Liver (tissue), 8 donors: ENCODE measurements at regions not wholly inside any gene's neighbourhood (a gene's known extent, or its start where the extent isn't known, plus 50 kb on each side); places are given as distances from the start of the nearest gene placed in this dataset.

Source experiments
- DNase-seq: peaks from one replicate; pipeline ENCODE4 v3.0.0-alpha.2; 2017; ENCODE audit warnings: low spot score
- H3K27ac ChIP-seq, 2 donors: one replicate each; pipeline ENCODE4 v1.7.0; 2013; ENCODE audit warnings: inconsistent platforms in 2 of 2, low read length in 2 of 2, control low read depth in 1 of 2, low read depth in 1 of 2, mild to moderate bottlenecking in 1 of 2
- H3K27me3 ChIP-seq, 4 donors: one replicate each; pipeline versions ENCODE4 v1.6.1 to v1.7.0; 2013; ENCODE audit warnings: low read length in 3 of 4, inconsistent platforms in 1 of 4, mild to moderate bottlenecking in 1 of 4, moderate library complexity in 1 of 4; ENCODE audit not compliant: control insufficient read depth in 4 of 4, insufficient read depth in 4 of 4
- H3K36me3 ChIP-seq, 4 donors: one replicate each; pipeline versions ENCODE4 v1.6.1 to v1.7.0; 2013; ENCODE audit warnings: low read length in 3 of 4, mild to moderate bottlenecking in 3 of 4, low read depth in 1 of 4, moderate library complexity in 1 of 4; ENCODE audit not compliant: control insufficient read depth in 4 of 4, insufficient read depth in 3 of 4
- H3K4me1 ChIP-seq, 4 donors: one replicate each; pipeline versions ENCODE4 v1.6.1 to v1.7.0; 2013; ENCODE audit warnings: low read length in 3 of 4, mild to moderate bottlenecking in 3 of 4, moderate library complexity in 1 of 4; ENCODE audit not compliant: control insufficient read depth in 4 of 4, insufficient read depth in 4 of 4
- H3K4me3 ChIP-seq, 3 donors: one replicate each; pipeline versions ENCODE4 v1.6.1 to v1.7.0; 2013; ENCODE audit warnings: low read length in 3 of 3, control low read depth in 1 of 3, low read depth in 1 of 3, mild to moderate bottlenecking in 1 of 3
- H3K9ac ChIP-seq, 2 donors: one replicate each; pipeline ENCODE4 v1.7.0; 2013; ENCODE audit warnings: low read length in 2 of 2, mild to moderate bottlenecking in 2 of 2, moderate library complexity in 2 of 2, control low read depth in 1 of 2, low read depth in 1 of 2
- H3K9me3 ChIP-seq, 4 donors: one replicate each; pipeline versions ENCODE4 v1.6.1 to v1.7.0; 2013; ENCODE audit warnings: low read length in 3 of 4; ENCODE audit not compliant: control insufficient read depth in 4 of 4
- EGR1 ChIP-seq, 2 donors: IDR thresholded peaks; 2 replicates each; pipeline ENCODE4 v1.6.1; 2016 to 2018; ENCODE audit warnings: antibody characterized with exemption in 2 of 2, low read depth in 2 of 2
- FOXA2 ChIP-seq: IDR thresholded peaks from 2 replicates; pipeline ENCODE4 v1.6.1; 2016; ENCODE audit warnings: antibody characterized with exemption
- GABPA ChIP-seq, 2 donors: IDR thresholded peaks in 1 of 2; conservative IDR thresholded peaks in 1 of 2; 2 replicates each; pipeline ENCODE4 v1.6.1; 2016; ENCODE audit warnings: antibody characterized with exemption in 2 of 2, mild to moderate bottlenecking in 1 of 2, moderate library complexity in 1 of 2
- HNF4A ChIP-seq, 2 donors: conservative IDR thresholded peaks; 2 replicates each; pipeline ENCODE4 v1.6.1; 2016; ENCODE audit warnings: antibody characterized with exemption in 2 of 2, mild to moderate bottlenecking in 2 of 2
- HNF4G ChIP-seq: IDR thresholded peaks from 2 replicates; pipeline ENCODE4 v1.6.1; 2016; ENCODE audit warnings: antibody characterized with exemption
- RAD21 ChIP-seq, 2 donors: IDR thresholded peaks; 2 replicates each; pipeline ENCODE4 v1.6.1; 2016; ENCODE audit warnings: antibody characterized with exemption in 2 of 2, mild to moderate bottlenecking in 2 of 2
- RXRA ChIP-seq, 2 donors: IDR thresholded peaks; 2 replicates each; pipeline ENCODE4 v1.6.1; 2017 to 2018; ENCODE audit warnings: antibody characterized with exemption in 2 of 2, mild to moderate bottlenecking in 1 of 2
- SP1 ChIP-seq: IDR thresholded peaks from 2 replicates; pipeline ENCODE4 v1.6.1; 2018; ENCODE audit warnings: antibody characterized with exemption, mild to moderate bottlenecking
- TAF1 ChIP-seq: conservative IDR thresholded peaks from 2 replicates; pipeline ENCODE4 v1.6.1; 2016; ENCODE audit warnings: antibody characterized with exemption, mild to moderate bottlenecking
- YY1 ChIP-seq: IDR thresholded peaks from 2 replicates; pipeline ENCODE4 v1.6.1; 2016; ENCODE audit warnings: antibody characterized with exemption, mild to moderate bottlenecking
- WGBS: extraction: QIAGEN DNeasy Blood & Tissue Kit; methylation state at CpG from one replicate; pipeline ENCODE4 v1.1.7; 2013; 5-methylcytosine and 5-hydroxymethylcytosine counted together
- TF ChIP-seq, protein P1 (sequence below): IDR thresholded peaks from 2 replicates; pipeline ENCODE4 v1.6.1; 2016; ENCODE audit warnings: antibody characterized with exemption, mild to moderate bottlenecking
- TF ChIP-seq, protein P2 (sequence below): fragments of 150-350 bp; IDR thresholded peaks from 2 replicates; pipeline ENCODE4 v1.5.1; 2017; ENCODE audit warnings: improper control_type of control experiment, low read depth, low read length; ENCODE audit not compliant: missing input control
- TF ChIP-seq, protein P3 (sequence below): IDR thresholded peaks from 2 replicates; pipeline ENCODE4 v1.6.1; 2016; ENCODE audit warnings: antibody characterized with exemption
- TF ChIP-seq, protein P4 (sequence below): IDR thresholded peaks from 2 replicates; pipeline ENCODE4 v1.6.1; 2016; ENCODE audit warnings: antibody characterized with exemption
- TF ChIP-seq, protein P5 (sequence below): IDR thresholded peaks from 2 replicates; pipeline ENCODE4 v1.6.1; 2016; ENCODE audit warnings: antibody characterized with exemption
- donor health status: healthy.
- donor health status: healthy.
- donor health status: healthy.
- donor health status: healthy.
- donor health status: healthy.

DNA sequence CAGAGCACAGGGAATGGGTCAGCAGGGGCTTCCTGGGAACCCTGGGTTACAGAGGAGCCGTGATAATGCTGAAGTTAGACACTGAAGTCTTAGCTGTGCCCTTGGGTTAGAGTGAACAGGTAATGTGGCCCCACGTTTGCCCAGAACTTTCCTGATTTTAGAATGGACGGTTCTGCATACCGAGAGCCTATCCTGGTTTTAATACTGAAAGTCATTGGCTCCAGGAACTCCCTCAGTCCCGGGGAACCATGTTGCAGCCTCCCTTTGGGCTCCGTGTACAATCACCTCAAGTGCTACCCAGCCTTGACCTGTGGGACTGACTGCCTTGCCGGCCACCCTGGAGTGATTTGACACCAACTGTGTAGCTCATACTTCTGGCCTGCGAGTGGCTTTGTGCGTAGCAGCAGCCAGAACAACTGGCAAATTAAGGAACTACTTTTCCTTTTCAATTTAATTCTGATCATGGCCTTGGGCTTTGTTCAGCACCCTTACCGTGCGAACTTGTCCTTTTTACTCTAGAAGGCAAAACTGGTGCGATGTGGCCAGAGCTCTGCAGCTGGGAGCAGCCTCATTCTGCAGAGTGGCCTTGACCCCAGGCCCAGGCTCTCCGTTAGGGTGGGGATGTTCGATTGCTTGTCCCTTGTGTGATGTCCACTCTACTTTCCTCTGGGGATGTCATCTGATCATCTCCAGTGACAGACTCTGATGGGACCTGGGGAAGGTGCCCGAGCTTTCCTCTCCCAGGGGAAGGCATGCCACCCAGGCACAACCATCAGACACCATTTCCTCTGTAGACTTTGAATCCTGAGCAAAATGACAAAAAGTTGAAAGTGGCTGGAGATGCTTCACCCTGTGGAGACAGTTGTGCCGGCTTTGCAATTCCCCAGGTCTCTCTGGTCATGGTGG, 265.9 kb downstream of the GLRX3 start:
- Histone ChIP-seq H3K9me3 (no peaks in the 10 kb centered on the region), H3K9ac (no peak overlapping the region), H3K36me3 (no peaks in the 10 kb centered on the region), H3K27me3 (no peaks in the 10 kb centered on the region), H3K4me3 (no peak overlapping the region), H3K27ac (no peak overlapping the region), H3K4me1 (no peaks in the 10 kb centered on the region)
- DNase-seq = no peak
- WGBS = 76% methylated on average over 16 of the region's 16 CpGs
- no peak for TF ChIP-seq FOXA2
- TF ChIP-seq, protein P1, sequence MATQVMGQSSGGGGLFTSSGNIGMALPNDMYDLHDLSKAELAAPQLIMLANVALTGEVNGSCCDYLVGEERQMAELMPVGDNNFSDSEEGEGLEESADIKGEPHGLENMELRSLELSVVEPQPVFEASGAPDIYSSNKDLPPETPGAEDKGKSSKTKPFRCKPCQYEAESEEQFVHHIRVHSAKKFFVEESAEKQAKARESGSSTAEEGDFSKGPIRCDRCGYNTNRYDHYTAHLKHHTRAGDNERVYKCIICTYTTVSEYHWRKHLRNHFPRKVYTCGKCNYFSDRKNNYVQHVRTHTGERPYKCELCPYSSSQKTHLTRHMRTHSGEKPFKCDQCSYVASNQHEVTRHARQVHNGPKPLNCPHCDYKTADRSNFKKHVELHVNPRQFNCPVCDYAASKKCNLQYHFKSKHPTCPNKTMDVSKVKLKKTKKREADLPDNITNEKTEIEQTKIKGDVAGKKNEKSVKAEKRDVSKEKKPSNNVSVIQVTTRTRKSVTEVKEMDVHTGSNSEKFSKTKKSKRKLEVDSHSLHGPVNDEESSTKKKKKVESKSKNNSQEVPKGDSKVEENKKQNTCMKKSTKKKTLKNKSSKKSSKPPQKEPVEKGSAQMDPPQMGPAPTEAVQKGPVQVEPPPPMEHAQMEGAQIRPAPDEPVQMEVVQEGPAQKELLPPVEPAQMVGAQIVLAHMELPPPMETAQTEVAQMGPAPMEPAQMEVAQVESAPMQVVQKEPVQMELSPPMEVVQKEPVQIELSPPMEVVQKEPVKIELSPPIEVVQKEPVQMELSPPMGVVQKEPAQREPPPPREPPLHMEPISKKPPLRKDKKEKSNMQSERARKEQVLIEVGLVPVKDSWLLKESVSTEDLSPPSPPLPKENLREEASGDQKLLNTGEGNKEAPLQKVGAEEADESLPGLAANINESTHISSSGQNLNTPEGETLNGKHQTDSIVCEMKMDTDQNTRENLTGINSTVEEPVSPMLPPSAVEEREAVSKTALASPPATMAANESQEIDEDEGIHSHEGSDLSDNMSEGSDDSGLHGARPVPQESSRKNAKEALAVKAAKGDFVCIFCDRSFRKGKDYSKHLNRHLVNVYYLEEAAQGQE = no peak
- TF ChIP-seq, protein P2, sequence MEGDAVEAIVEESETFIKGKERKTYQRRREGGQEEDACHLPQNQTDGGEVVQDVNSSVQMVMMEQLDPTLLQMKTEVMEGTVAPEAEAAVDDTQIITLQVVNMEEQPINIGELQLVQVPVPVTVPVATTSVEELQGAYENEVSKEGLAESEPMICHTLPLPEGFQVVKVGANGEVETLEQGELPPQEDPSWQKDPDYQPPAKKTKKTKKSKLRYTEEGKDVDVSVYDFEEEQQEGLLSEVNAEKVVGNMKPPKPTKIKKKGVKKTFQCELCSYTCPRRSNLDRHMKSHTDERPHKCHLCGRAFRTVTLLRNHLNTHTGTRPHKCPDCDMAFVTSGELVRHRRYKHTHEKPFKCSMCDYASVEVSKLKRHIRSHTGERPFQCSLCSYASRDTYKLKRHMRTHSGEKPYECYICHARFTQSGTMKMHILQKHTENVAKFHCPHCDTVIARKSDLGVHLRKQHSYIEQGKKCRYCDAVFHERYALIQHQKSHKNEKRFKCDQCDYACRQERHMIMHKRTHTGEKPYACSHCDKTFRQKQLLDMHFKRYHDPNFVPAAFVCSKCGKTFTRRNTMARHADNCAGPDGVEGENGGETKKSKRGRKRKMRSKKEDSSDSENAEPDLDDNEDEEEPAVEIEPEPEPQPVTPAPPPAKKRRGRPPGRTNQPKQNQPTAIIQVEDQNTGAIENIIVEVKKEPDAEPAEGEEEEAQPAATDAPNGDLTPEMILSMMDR = no peak
- TF ChIP-seq TAF1 = no peak
- no peak for TF ChIP-seq RAD21 (IDR thresholded peaks at IDR 0.05)
- no peak for TF ChIP-seq RXRA (IDR thresholded peaks at IDR 0.05)

DNA sequence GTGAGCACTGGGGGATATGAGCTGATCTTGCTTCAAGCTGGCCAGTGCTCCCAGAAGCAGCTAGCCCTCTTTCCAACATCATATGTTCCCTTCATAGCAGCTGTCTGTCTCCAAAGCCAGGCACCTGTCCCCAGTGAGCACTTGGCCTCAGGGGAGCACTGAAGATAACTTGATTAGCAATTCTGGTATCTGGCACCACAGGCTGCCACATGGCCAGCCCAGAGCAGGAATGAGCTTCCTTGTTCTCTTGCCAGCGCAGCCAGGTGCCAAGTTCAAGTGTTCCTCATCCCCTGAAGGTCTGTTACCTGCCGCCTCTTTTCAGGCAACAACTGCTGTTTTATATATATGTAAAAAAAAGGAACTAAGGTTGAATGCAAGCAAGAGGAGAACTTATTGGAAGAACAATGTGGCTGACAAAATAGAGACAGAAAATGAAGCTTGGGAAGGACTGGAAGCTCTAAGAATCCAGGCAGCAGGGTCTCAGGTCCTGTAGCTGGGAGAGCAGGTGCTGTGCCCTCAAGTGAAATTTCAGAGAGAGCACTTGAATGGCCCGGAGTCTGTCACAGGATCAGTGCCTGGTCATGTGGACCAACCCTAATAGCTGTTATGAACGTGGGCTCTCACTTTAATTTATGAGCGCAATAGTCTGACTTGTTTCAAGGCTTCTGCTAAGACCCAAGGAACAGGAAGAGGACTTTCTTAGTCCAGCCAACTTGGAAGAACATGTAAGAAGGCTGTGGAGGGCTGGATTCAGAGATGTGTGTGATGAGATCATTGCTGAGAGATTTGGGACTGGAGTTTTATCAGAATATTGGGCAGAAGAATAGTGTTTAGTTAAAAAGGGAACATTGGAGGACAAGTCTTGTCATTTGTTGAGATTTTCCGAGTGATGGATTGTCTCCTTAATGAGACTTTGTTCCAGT, 267.2 kb downstream of the GLRX3 start:
- H3K9me3 ChIP-seq = no peaks in the 10 kb centered on the region
- no peak overlapping the region for H3K9ac ChIP-seq
- H3K27ac ChIP-seq = no peak overlapping the region
- no peaks in the 10 kb centered on the region for H3K36me3 ChIP-seq
- H3K27me3 ChIP-seq = no peaks in the 10 kb centered on the region
- TF ChIP-seq TAF1 = no peak
- TF ChIP-seq YY1 = no peak
- TF ChIP-seq FOXA2 = no peak
- no peak for TF ChIP-seq GABPA (IDR thresholded peaks at IDR 0.05 in 1 of 2, conservative IDR thresholded peaks at IDR 0.05 in 1 of 2)
- TF ChIP-seq EGR1 (IDR thresholded peaks at IDR 0.05; ENCODE audit: low read depth in 2 of 2) = no peak
- TF ChIP-seq RAD21 (IDR thresholded peaks at IDR 0.05) = no peak
- TF ChIP-seq, protein P3, sequence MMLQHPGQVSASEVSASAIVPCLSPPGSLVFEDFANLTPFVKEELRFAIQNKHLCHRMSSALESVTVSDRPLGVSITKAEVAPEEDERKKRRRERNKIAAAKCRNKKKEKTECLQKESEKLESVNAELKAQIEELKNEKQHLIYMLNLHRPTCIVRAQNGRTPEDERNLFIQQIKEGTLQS = no peak
- TF ChIP-seq SP1 = no peak
- TF ChIP-seq HNF4G = no peak
- TF ChIP-seq, protein P4, sequence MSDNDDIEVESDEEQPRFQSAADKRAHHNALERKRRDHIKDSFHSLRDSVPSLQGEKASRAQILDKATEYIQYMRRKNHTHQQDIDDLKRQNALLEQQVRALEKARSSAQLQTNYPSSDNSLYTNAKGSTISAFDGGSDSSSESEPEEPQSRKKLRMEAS = no peak
- TF ChIP-seq HNF4A (conservative IDR thresholded peaks at IDR 0.05) = no peak
- TF ChIP-seq, protein P5, sequence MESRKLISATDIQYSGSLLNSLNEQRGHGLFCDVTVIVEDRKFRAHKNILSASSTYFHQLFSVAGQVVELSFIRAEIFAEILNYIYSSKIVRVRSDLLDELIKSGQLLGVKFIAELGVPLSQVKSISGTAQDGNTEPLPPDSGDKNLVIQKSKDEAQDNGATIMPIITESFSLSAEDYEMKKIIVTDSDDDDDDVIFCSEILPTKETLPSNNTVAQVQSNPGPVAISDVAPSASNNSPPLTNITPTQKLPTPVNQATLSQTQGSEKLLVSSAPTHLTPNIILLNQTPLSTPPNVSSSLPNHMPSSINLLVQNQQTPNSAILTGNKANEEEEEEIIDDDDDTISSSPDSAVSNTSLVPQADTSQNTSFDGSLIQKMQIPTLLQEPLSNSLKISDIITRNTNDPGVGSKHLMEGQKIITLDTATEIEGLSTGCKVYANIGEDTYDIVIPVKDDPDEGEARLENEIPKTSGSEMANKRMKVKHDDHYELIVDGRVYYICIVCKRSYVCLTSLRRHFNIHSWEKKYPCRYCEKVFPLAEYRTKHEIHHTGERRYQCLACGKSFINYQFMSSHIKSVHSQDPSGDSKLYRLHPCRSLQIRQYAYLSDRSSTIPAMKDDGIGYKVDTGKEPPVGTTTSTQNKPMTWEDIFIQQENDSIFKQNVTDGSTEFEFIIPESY = no peak
- WGBS = 66% methylated on average over 6 of the region's 6 CpGs
- no peaks in the 10 kb centered on the region for H3K4me1 ChIP-seq
- H3K4me3 ChIP-seq = no peak overlapping the region
- DNase-seq = no peak
